NCI-H2107 (cell line): ENCODE measurements at regions not wholly inside any gene's neighbourhood (a gene's known extent, or its start where the extent isn't known, plus 50 kb on each side); places are given as distances from the start of the nearest gene placed in this dataset.
A peak's percentile ranks its signal among the peaks of the same experiment; 100 is the strongest.

Source experiments
- DNase-seq: peaks from one replicate; lab custom pipeline; 2025; lab: John Stamatoyannopoulos, UW

DNA sequence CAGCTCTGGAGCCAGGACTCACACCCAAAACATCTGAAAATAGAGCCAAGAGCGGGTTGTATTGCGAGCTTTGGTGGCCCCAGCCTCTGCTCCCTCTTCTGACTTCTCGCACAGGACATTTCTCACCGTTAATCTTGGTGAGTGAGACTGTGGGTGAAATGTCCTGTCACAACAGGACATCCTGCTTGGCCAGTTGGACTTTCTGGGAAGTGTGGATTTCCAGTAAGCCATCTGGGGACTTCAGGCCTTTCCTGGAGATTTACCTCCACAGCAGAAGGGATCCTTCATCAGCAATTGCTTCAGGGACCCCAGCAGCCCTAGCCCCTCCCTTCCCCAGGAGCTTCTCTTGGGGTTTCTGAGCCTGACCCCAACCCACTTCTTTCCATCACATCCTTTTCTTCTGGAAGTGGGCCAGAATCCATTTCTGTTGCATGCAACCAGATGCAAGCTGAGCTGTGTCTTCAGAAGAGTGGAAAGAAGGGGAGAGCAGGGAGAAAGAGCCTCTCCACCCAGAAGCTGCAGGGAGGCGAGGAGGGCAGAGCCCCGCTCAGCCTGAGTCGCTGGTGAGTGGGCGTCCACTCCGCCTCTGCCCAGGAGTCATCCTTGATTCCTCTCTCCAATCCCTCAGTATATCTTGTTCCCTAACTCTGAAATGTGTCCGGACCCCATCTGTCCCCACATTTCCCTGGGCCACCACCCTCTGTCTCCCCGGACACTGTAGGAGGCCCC, 50.3 kb upstream of the GADD45G start:
- no peak for DNase-seq

DNA sequence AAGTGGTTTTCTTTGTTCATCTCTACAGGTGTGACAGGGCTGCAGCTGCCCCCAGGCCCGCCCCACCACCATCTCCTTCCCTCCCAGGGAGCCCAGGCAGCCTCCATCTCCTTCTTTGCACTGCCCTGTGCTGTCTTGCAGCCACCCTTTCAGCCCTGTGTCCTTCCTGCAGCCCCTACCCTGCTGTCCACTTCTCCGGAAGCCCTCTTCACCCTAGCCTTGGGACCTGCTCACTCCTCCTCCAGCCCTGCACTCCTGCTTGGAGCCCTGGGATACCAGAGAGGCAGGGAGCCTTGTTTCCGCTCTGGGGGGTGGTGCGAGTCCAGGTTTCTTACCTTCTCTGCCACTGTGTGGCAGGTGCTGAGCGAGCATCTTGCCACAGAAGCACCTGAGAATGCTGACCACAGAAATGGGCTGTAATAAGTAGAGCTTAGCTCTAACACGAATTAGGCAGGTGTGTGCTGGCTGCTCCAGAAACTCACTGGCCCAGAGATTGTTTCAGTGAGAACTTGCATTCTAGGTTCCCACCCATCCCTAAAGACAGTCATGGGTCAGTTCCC, 51.3 kb upstream of the GADD45G start:
- no peak for DNase-seq

DNA sequence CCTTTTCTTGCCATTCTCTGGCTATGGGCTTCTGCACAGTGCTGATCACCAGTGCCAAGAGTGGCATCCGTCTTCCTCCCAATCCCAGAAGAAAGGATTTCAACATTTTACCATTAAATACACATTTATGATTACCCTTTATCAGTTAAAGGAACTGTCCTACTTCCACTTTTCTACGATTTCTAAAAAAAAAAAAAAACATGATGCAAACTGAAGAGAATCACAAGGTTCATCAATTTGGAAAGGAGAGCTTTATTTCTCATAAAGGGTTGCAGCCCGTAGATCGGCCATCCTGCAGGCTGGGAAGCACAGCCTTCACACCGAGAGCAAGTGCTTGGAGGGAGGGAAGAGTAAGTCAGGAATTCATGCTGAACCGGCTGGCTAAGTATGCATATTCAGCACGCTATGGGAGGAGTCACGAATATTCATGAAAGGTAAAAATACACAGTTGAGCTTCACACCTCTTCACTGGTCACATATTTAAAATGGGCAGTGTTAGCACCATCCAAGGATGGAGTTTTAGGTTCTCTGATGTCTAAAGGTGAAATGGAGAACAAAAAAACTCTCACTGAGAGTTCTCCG, 52.5 kb upstream of the SEMA4D start:
- DNase-seq = no peak

DNA sequence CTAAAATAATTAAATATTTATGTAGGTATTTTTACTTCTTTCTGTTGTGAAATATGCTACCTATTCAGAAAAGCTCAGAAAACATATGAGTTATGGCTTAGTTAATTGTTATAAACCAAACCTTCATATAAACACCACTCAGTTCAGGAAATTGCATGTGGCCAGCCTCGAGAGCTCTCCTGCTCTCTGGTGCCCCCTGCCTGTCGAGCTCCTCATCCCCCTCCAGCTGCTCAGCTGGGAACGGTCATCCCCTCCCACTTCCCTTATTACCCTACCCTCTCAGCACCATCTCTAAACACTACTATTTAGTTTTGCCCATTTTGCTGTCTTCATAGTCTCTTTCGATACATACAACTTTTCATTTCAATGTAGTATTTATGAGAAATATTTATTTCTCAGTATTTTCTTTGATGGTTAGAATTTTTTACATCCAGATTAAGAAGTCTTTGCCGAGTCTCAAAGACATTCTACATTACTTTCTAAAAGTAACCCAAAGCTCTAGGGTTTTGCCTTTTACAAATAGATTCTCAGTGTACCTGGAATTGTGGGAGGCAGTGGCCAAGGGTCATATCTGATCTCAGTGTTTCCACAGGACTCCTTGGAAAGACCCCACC, 51.2 kb upstream of the SEMA4D start:
- DNase-seq = peak; percentile 71

DNA sequence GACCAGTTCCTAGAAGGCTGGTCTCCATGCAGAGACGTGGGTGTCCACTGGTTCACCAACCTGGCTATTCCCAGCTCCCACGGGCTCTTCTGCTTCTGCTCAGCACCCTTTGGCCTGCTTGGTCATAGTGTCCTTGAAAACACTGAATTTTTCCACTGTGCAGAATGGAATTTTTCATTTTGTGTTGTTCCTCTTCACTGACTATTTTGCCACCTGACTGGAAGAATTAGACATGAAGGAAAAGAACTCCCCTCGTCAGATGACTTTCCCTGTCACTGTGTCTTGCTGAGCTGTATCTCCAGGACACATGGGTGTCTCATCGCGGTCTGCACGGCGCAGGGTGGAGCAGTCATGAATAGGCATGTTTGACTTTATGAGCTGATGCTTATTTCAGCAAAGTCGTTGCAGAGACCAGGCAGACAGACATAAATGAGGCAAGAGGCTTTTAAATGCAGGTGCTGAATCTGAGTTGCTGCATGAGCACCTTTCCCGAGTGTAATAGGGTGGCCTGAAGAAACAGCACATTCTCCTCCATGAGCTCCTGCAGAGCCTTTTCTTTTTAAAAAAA, 50.2 kb upstream of the SEMA4D start:
- DNase-seq = no peak
